GM12875 (cell line): ENCODE measurements at regions not wholly inside any gene's neighbourhood (a gene's known extent, or its start where the extent isn't known, plus 50 kb on each side); places are given as distances from the start of the nearest gene placed in this dataset.

Experiments
- H3K4me3 ChIP-seq: one replicate; pipeline ENCODE4 v1.5.1; 2011; ENCODE audit warnings: low read depth, low read length, control low read depth
- TF ChIP-seq, protein P1 (sequence below): IDR thresholded peaks from 2 replicates; pipeline ENCODE4 v1.5.1; 2011; ENCODE audit warnings: low read depth, mild to moderate bottlenecking, control low read depth, inconsistent platforms, low read length, moderate library complexity, borderline replicate concordance; ENCODE audit not compliant: insufficient read depth

GRCh38 chr9:80222466-80223169, 650.9 kb downstream of the TLE4 start:
- TF ChIP-seq, protein P1, sequence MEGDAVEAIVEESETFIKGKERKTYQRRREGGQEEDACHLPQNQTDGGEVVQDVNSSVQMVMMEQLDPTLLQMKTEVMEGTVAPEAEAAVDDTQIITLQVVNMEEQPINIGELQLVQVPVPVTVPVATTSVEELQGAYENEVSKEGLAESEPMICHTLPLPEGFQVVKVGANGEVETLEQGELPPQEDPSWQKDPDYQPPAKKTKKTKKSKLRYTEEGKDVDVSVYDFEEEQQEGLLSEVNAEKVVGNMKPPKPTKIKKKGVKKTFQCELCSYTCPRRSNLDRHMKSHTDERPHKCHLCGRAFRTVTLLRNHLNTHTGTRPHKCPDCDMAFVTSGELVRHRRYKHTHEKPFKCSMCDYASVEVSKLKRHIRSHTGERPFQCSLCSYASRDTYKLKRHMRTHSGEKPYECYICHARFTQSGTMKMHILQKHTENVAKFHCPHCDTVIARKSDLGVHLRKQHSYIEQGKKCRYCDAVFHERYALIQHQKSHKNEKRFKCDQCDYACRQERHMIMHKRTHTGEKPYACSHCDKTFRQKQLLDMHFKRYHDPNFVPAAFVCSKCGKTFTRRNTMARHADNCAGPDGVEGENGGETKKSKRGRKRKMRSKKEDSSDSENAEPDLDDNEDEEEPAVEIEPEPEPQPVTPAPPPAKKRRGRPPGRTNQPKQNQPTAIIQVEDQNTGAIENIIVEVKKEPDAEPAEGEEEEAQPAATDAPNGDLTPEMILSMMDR, result no peak
- H3K4me3 ChIP-seq, result no peak overlapping the region

DNA sequence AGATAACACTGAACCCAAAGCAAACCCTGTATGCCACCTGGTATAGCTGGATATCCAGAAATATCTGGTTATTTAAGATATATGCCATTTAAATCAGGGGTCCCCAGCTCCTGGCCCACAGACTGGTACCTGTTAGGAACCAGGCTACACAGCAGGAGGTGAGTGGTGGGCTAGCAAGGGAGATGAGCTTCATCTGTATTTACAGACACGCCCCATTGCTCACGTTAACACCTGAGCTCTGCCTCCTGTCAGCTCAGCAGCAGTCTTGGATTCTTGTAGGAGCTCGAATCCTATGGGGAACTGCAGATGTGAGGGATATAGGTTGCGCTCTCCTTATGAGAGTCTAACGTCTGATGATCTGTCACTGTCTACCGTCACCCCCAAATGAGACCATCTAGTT, 646.6 kb downstream of the TLE4 start:
- no peak overlapping the region for H3K4me3 ChIP-seq
- TF ChIP-seq, protein P1, result no peak

GRCh38 chr9:80213613-80214012, 641.8 kb downstream of the TLE4 start:
- no peak overlapping the region for H3K4me3 ChIP-seq
- TF ChIP-seq, protein P1, result no peak

GRCh38 chr9:80208696-80209095, 636.9 kb downstream of the TLE4 start:
- TF ChIP-seq, protein P1, result no peak
- no peak overlapping the region for H3K4me3 ChIP-seq

DNA sequence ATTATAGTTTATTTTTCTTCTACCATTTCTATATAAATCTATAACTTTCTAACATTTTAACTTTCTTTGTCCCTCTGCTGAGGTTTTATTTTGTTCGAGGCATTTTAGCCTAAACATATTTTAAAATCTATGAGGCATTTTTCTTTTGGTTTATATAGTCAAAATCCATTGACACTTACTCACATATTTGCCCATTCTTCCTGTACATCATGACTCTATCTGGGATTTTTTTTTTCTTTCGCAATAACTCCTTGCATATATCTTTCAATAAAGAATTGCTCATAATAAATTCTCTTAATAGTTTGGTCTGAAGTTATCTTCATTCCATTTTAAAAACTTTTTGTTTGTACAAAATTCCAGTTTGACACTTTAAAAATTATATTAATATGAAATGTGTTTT, 632.3 kb downstream of the TLE4 start:
- no peak overlapping the region for H3K4me3 ChIP-seq
- TF ChIP-seq, protein P1, result no peak

GRCh38 chr9:80197661-80198060, 625.9 kb downstream of the TLE4 start:
- H3K4me3 ChIP-seq, result no peak overlapping the region
- TF ChIP-seq, protein P1, result no peak

- H3K4me3 ChIP-seq, result no peak overlapping the region
Measured at GRCh38 chr9:80191108-80191507, 619.3 kb downstream of the TLE4 start.

More at GRCh38 chr9:80191108-80191507, 619.3 kb downstream of the TLE4 start:
- TF ChIP-seq, protein P1, result no peak
